HepG2 (cell line): ENCODE measurements at regions not wholly inside any gene's neighbourhood (a gene's known extent, or its start where the extent isn't known, plus 50 kb on each side); places are given as distances from the start of the nearest gene placed in this dataset.
A peak's percentile ranks its signal among the peaks of the same experiment; 100 is the strongest.

Experiments
- ATAC-seq: fragments of 200-7000 bp; cut with Tn5 transposase; 3 replicates; pipeline ENCODE4 v1.9.1; 2020; ENCODE audit warnings: mild to moderate bottlenecking, moderate library complexity
- BruUV-seq: library from RNA; stranded (reverse); fragments of 400-500 nt; replicated peaks from 2 replicates; lab custom pipeline; 2021; lab: Mats Ljungman, UMichigan
- CTCF ChIA-PET: fragments of 300-600 bp; formaldehyde crosslinking; extraction: SDS; loops from one replicate; lab custom pipeline; 2021; ENCODE audit warnings: low total read pairs, inconsistent platforms, low intra/inter-chr PET ratio; lab: Yijun Ruan, JAX
- POLR2A ChIA-PET: fragments of 350-600 bp; sonication (Branson Sonifier 250); formaldehyde crosslinking; loops from one replicate; lab custom pipeline; 2020; ENCODE audit warnings: antibody characterized with exemption, inconsistent platforms; lab: Yijun Ruan, JAX
- DNase-seq: peaks from one replicate; pipeline ENCODE4 v3.0.0-alpha.2; 2015; ENCODE audit warnings: low spot score
- FAIRE-seq: peaks from 3 replicates; lab custom pipeline; 2011; peaks lifted over from hg19 to GRCh38; lab: Jason Lieb, UNC
- H2AFZ ChIP-seq: one replicate; pipeline ENCODE4 v1.6.1; 2011; ENCODE audit warnings: low read length, inconsistent platforms
- H3K27ac ChIP-seq: fragments of 300-600 bp; 3 replicates; pipeline ENCODE4 v1.8.0; 2011; ENCODE audit warnings: mixed run types, mild to moderate bottlenecking, mixed read lengths, low read length, inconsistent platforms; ENCODE audit not compliant: insufficient read depth; ENCODE audit errors: extremely low read length
- H3K27me3 ChIP-seq, 2 experiments: fragments of 200-600 bp in 1 of 2; 2 replicates in 1 of 2; 3 replicates in 1 of 2; pipeline versions ENCODE4 v1.6.0 to v1.8.0; 2011; ENCODE audit warnings: low read length in 2 of 2, mild to moderate bottlenecking in 2 of 2, moderate library complexity in 2 of 2, inconsistent platforms in 1 of 2; ENCODE audit not compliant: insufficient read depth in 2 of 2, control insufficient read depth in 1 of 2
- H3K36me3 ChIP-seq, 2 experiments: fragments of 200-600 bp in 1 of 2; replicated peaks in 1 of 2; 2 replicates in 1 of 2; 3 replicates in 1 of 2; pipeline versions ENCODE4 v1.5.1 to v1.8.0; 2011; ENCODE audit warnings: low read length in 2 of 2, inconsistent platforms in 1 of 2; ENCODE audit not compliant: insufficient read depth in 2 of 2, control insufficient read depth in 1 of 2
- H3K4me1 ChIP-seq: 2 replicates; pipeline ENCODE4 v1.5.1; 2012; ENCODE audit warnings: low read length, inconsistent platforms; ENCODE audit not compliant: insufficient read depth
- H3K4me2 ChIP-seq: 2 replicates; pipeline ENCODE4 v1.6.0; 2011; ENCODE audit warnings: low read depth, low read length, inconsistent platforms
- H3K4me3 ChIP-seq, 3 experiments: fragments of 200-600 bp in 1 of 3; sonication (generic), shearing (Covaris generic) in 1 of 3; replicated peaks in 1 of 3; 2 replicates each; pipeline ENCODE4 v1.5.1; 2011 to 2016; ENCODE audit warnings: low read length in 3 of 3, inconsistent platforms in 2 of 3, low read depth in 2 of 3, mild to moderate bottlenecking in 2 of 3, control low read depth in 1 of 3, mixed read lengths in 1 of 3; ENCODE audit not compliant: insufficient read depth in 1 of 3
- H3K79me2 ChIP-seq: one replicate; pipeline ENCODE4 v1.6.1; 2011; ENCODE audit warnings: low read length, inconsistent platforms; ENCODE audit not compliant: insufficient read depth
- H3K9ac ChIP-seq: 2 replicates; pipeline ENCODE4 v1.6.0; 2011; ENCODE audit warnings: mild to moderate bottlenecking, low read depth, low read length, inconsistent platforms; ENCODE audit not compliant: insufficient read depth
- H3K9me3 ChIP-seq: 2 replicates; pipeline ENCODE4 v1.5.1; 2012; ENCODE audit warnings: mild to moderate bottlenecking, low read length
- H4K20me1 ChIP-seq: 2 replicates; pipeline ENCODE4 v1.6.0; 2011; ENCODE audit warnings: inconsistent platforms, mild to moderate bottlenecking, low read length, moderate library complexity; ENCODE audit not compliant: insufficient read depth
- FOSL1 ChIP-seq: sonication (generic); formaldehyde crosslinking; IDR thresholded peaks from 2 replicates; pipeline ENCODE4 v1.9.0; 2021; ENCODE audit warnings: missing genetic modification reagents, borderline replicate concordance
- HMGXB4 ChIP-seq, 2 experiments: sonication (generic) in 1 of 2; formaldehyde crosslinking in 1 of 2; IDR thresholded peaks; 2 replicates each; pipeline versions ENCODE4 v1.4.0 to v1.6.1; 2018 to 2020; ENCODE audit warnings: missing genetic modification reagents in 2 of 2, borderline replicate concordance in 1 of 2, low read depth in 1 of 2, mild to moderate bottlenecking in 1 of 2, missing biosample characterization in 1 of 2
- POGK ChIP-seq: sonication (generic); formaldehyde crosslinking; conservative IDR thresholded peaks from 2 replicates; pipeline ENCODE4 v1.8.0; 2022; ENCODE audit warnings: mild to moderate bottlenecking, moderate library complexity, missing genetic modification reagents
- POLR2A ChIP-seq, 2 experiments: IDR thresholded peaks; 2 replicates each; pipeline ENCODE4 v1.6.1; 2011; ENCODE audit warnings: low read depth in 2 of 2, low read length in 2 of 2, mild to moderate bottlenecking in 1 of 2, moderate library complexity in 1 of 2; ENCODE audit not compliant: insufficient read depth in 1 of 2
- RFXAP ChIP-seq: sonication (generic); formaldehyde crosslinking; IDR thresholded peaks from 2 replicates; pipeline ENCODE4 v1.4.0; 2020; ENCODE audit warnings: missing genetic modification reagents, borderline replicate concordance
- RNF2 ChIP-seq: fragments of 450-650 bp; conservative IDR thresholded peaks from 2 replicates; pipeline ENCODE4 v1.6.1; 2016; ENCODE audit warnings: low read depth
- SNRNP70 ChIP-seq: fragments of 200-400 bp; formaldehyde crosslinking; IDR thresholded peaks from 2 replicates; pipeline ENCODE4 v1.6.1; 2017; ENCODE audit warnings: mild to moderate bottlenecking, low read depth, low read length, moderate library complexity
- ZNF615 ChIP-seq: sonication (generic); formaldehyde crosslinking; IDR thresholded peaks from 2 replicates; pipeline ENCODE4 v1.5.0; 2020; ENCODE audit warnings: mild to moderate bottlenecking, missing genetic modification reagents, borderline replicate concordance
- ZNF670 ChIP-seq: sonication (generic); formaldehyde crosslinking; IDR thresholded peaks from 2 replicates; pipeline ENCODE4 v1.8.0; 2022; ENCODE audit warnings: mild to moderate bottlenecking, missing genetic modification reagents, borderline replicate concordance
- ZNF766 ChIP-seq: sonication (generic); formaldehyde crosslinking; IDR thresholded peaks from 2 replicates; pipeline ENCODE4 v1.5.0; 2020; ENCODE audit warnings: missing genetic modification reagents, borderline replicate concordance
- ZNF83 ChIP-seq: sonication (generic); formaldehyde crosslinking; IDR thresholded peaks from 2 replicates; pipeline ENCODE4 v1.4.0; 2020; ENCODE audit warnings: missing genetic modification reagents, mild to moderate bottlenecking, borderline replicate concordance
- WGBS: methylation state at CpG from one replicate; pipeline ENCODE4 v1.1.6; 2017; ENCODE audit warnings: low lambda C conversion rate; 5-methylcytosine and 5-hydroxymethylcytosine counted together
- in situ Hi-C: cut with HindIII; loops from 2 replicates; pipeline ENCODE4 v1.10.0; 2017; ENCODE audit warnings: low pct_unique_long_range_greater_than_20kb; ENCODE audit not compliant: extremely low pct_ligation_motif_present
- intact Hi-C: fragments of 100-400 bp; cut with micrococcal nuclease; formaldehyde crosslinking; loops from one replicate; pipeline ENCODE4 v1.10.0; 2022; ENCODE audit not compliant: unreplicated experiment
- TF ChIP-seq, protein P1 (sequence below): sonication (generic); formaldehyde crosslinking; IDR thresholded peaks from 2 replicates; pipeline ENCODE4 v1.8.0; 2022; ENCODE audit warnings: mild to moderate bottlenecking, missing genetic modification reagents, borderline replicate concordance
- TF ChIP-seq, protein P2 (sequence below): sonication (generic); formaldehyde crosslinking; IDR thresholded peaks from 2 replicates; pipeline ENCODE4 v1.4.0; 2020; ENCODE audit warnings: missing genetic modification reagents
- TF ChIP-seq, protein P3 (sequence below): sonication (generic); formaldehyde crosslinking; IDR thresholded peaks from 2 replicates; pipeline ENCODE4 v1.4.0; 2020; ENCODE audit warnings: missing genetic modification reagents, borderline replicate concordance

DNA sequence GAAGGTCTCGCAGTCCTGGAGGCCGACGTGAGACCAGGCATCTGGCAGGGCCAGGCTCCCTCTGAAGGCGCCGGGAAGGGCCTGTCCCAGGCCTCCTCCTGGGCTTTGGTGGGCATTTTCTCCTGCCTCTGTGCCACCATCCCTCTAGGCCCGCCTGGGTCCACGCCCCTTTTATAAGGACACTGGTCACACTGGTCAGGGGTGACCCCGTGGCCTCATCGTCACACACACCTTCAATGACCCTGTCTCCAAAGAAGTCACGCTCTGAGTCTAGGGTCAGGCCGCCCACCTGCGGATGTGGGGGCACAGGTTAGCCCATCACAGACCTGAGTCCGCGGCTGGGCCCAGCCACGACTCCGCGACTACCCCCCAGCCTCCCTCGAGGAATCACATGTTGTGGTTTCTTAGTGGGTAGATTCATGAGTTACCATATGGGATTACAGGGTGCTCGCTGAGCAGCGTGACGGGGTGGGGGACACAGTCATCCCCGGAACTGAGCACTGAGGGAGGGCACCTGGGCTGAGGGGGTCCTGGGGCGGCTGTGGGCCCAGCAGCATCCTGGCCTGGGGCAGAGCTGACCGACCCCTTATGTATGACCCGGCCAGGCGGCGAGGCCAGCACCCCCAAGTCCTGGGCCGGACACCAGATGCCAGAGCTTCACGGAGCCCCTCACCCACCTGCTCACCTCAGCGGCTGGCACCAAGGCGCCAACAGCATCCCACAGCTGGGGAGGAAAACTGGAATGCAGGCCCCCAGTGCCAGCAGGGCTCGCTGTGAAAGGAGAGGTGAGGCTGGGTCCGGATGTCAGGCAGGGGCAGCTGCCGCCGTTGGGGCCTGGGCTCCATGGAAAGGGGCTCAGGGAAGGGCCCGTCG, 115.9 kb downstream of the DLL1 start:
- BruUV-seq, result no TSS peak
- intact Hi-C loops (no loop called here), in situ Hi-C loops (no loop called here)
- no peak overlapping the region for H3K27ac ChIP-seq
- no peak overlapping the region for H3K4me2 ChIP-seq
- H4K20me1 ChIP-seq, result no peaks in the 10 kb centered on the region
- H3K36me3 ChIP-seq, result no peaks in the 10 kb centered on the region
- no peaks in the 10 kb centered on the region for H3K79me2 ChIP-seq
- H3K9me3 ChIP-seq, result peaks cover 9% of the 10 kb centered on the region; the same call in 1 of the 2 replicates
- no peak overlapping the region for H2AFZ ChIP-seq
- POLR2A ChIA-PET, result no interaction called here
- no peaks in the 10 kb centered on the region for H3K4me1 ChIP-seq
- 55% methylated on average over 21 of the region's 37 CpGs for WGBS
- no peak overlapping the region for H3K4me3 ChIP-seq
- CTCF ChIA-PET, result no interaction called here
- H3K27me3 ChIP-seq, result peaks cover 5 to 32% of the 10 kb centered on the region in 2 experiments; a peak in 4 of 5 replicates
- DNase-seq (no peak), FAIRE-seq (no peak), ATAC-seq (peak; percentile 15; the same call in 1 of the 3 replicates)
- H3K9ac ChIP-seq, result no peak overlapping the region
- TF ChIP-seq, protein P1, sequence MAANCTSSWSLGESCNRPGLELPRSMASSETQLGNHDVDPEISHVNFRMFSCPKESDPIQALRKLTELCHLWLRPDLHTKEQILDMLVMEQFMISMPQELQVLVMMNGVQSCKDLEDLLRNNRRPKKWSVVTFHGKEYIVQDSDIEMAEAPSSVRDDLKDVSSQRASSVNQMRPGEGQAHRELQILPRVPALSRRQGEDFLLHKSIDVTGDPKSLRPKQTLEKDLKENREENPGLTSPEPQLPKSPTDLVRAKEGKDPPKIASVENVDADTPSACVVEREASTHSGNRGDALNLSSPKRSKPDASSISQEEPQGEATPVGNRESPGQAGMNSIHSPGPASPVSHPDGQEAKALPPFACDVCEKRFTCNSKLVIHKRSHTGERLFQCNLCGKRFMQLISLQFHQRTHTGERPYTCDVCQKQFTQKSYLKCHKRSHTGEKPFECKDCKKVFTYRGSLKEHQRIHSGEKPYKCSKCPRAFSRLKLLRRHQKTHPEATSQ (CRISPR knock-in tag), result no peak
- no peak for TF ChIP-seq RNF2
- no peak for TF ChIP-seq SNRNP70
- no peak for TF ChIP-seq HMGXB4 (CRISPR knock-in tag; IDR thresholded peaks at IDR 0.05; ENCODE audit: borderline replicate concordance in 1 of 2, low read depth in 1 of 2)
- TF ChIP-seq POLR2A (IDR thresholded peaks at IDR 0.05; ENCODE audit: insufficient read depth in 1 of 2, low read depth in 2 of 2, low read length in 2 of 2), result no peak
- TF ChIP-seq, protein P2, sequence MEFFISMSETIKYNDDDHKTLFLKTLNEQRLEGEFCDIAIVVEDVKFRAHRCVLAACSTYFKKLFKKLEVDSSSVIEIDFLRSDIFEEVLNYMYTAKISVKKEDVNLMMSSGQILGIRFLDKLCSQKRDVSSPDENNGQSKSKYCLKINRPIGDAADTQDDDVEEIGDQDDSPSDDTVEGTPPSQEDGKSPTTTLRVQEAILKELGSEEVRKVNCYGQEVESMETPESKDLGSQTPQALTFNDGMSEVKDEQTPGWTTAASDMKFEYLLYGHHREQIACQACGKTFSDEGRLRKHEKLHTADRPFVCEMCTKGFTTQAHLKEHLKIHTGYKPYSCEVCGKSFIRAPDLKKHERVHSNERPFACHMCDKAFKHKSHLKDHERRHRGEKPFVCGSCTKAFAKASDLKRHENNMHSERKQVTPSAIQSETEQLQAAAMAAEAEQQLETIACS, result no peak
- TF ChIP-seq ZNF670 (CRISPR knock-in tag), result no peak
- no peak for TF ChIP-seq ZNF766 (CRISPR knock-in tag)
- TF ChIP-seq, protein P3, sequence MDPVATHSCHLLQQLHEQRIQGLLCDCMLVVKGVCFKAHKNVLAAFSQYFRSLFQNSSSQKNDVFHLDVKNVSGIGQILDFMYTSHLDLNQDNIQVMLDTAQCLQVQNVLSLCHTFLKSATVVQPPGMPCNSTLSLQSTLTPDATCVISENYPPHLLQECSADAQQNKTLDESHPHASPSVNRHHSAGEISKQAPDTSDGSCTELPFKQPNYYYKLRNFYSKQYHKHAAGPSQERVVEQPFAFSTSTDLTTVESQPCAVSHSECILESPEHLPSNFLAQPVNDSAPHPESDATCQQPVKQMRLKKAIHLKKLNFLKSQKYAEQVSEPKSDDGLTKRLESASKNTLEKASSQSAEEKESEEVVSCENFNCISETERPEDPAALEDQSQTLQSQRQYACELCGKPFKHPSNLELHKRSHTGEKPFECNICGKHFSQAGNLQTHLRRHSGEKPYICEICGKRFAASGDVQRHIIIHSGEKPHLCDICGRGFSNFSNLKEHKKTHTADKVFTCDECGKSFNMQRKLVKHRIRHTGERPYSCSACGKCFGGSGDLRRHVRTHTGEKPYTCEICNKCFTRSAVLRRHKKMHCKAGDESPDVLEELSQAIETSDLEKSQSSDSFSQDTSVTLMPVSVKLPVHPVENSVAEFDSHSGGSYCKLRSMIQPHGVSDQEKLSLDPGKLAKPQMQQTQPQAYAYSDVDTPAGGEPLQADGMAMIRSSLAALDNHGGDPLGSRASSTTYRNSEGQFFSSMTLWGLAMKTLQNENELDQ (CRISPR knock-in tag), result no peak
- no peak for TF ChIP-seq RFXAP (CRISPR knock-in tag)
- TF ChIP-seq POGK, result no peak
- no peak for TF ChIP-seq FOSL1 (CRISPR knock-in tag)
- TF ChIP-seq ZNF615 (CRISPR knock-in tag), result no peak
- no peak for TF ChIP-seq ZNF83 (CRISPR knock-in tag)
